Tongue (tissue), 1 donor: ENCODE measurements at regions not wholly inside any gene's neighbourhood (a gene's known extent, or its start where the extent isn't known, plus 50 kb on each side); places are given as distances from the start of the nearest gene placed in this dataset.

ENCODE experiments used
- DNase-seq: peaks from one replicate; pipeline ENCODE4 v3.0.0-alpha.2; 2015

- DNase-seq: no peak
These were observed 140.8 kb upstream of the TSC22D2 start for GRCh38 chr3:150267288-150267687.

DNA sequence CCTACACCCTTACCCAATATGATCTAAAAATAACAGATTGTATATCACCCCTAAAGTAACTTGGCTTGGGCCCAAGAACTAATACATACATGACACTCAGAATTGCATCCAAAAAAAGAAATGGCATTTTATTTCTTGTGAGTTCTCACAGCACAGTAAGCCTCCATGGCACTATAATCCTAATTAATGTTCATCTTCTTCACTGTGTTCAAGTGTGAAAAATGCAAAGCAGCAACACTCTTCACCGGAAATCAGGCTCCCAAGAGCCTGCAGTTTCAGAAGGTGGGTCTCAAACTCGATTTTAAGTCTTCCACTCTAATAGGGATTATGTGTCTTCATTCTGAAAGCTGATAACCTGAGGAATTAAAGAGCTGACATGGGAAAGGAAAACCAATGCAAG lies 142.8 kb upstream of the TSC22D2 start:
- no peak for DNase-seq

DNA sequence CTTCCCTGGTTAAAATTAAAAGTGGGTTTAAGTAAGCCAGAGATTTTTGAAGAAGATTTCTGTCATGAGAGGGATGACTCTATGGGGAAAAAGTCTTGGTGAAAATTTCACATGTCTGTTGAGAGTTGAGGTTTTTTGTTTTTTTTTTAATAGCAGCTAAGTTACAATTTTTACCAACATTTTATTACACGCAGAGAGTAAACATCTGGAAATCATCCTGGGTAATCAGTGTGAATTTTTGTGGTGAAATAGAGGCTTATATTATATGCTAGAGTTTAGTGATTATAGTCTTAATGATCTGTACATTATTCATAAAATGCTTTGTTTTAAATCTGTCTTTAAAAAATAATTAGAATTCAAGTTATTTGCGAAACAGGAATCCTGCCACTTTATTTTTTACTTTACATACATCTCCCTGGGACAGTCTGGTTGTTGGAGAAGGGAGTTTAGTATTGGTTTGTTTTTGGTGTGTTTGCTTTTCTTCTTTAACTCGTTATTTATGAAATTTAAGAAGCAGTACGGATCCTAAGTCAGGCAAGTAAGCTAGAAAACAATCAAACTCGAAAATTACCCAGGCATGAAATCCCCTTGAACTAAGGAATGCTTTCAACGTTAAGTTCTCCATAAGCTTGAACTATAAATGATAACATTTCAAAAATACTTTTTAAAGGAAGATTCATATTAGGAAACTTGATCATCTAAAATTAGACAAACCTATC lies 143.4 kb upstream of the TSC22D2 start:
- no peak for DNase-seq

DNA sequence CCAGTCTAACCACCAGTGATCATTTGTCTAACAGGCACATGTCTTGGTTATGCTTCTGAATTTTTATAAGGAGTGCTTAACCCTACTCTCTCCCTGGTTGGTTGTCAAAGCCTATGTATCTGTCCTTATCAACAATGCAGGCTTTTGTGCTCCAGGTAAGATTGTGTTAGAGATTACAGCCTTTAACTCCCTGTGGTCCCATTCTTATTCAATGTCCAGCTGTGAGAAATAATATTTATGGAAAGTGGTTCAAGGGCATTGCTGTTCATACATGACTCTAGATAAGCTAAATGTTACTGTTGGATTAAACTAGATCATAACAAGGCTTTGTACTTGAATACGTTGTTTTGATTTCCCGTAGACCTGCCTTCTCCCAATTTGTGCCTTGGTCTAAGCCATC lies 146.1 kb upstream of the TSC22D2 start:
- no peak for DNase-seq

GRCh38 chr3:150261418-150261817 lies 146.7 kb upstream of the TSC22D2 start:
- DNase-seq: no peak

GRCh38 chr3:150260398-150260710 lies 147.7 kb upstream of the TSC22D2 start:
- no peak for DNase-seq

- no peak for DNase-seq
These were observed 148.3 kb upstream of the TSC22D2 start for GRCh38 chr3:150259526-150260397.

GRCh38 chr3:150256782-150257181 lies 151.3 kb upstream of the TSC22D2 start:
- DNase-seq: no peak

DNA sequence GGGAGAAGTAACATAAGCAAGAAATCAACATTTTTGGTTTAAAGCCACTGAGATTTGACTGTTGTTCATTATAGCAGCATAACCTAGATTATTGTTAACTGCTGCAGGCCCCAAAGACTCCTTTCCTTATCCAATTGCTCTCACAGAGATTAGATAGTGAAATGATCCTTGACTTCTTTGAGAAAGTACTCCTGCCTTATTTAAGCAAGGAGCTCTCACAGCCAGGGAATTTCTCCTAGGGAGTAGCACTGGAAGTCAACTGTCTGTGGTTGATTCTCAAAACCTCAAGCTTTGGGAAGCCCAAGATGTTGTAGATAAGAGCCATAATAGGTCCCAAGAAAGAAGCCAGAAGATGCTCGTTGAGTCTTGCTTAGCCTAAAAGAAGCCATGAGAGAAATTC lies 151.8 kb upstream of the TSC22D2 start:
- no peak for DNase-seq

- DNase-seq: no peak
These were observed 152.3 kb upstream of the TSC22D2 start for GRCh38 chr3:150255826-150256225.

- DNase-seq: peak; percentile 68
These were observed 152.7 kb upstream of the TSC22D2 start for GRCh38 chr3:150255413-150255812.

- DNase-seq: no peak
These were observed 153.8 kb upstream of the TSC22D2 start for GRCh38 chr3:150254309-150254708.

- DNase-seq: no peak
These were observed 154.5 kb upstream of the TSC22D2 start for GRCh38 chr3:150253622-150254021.

DNA sequence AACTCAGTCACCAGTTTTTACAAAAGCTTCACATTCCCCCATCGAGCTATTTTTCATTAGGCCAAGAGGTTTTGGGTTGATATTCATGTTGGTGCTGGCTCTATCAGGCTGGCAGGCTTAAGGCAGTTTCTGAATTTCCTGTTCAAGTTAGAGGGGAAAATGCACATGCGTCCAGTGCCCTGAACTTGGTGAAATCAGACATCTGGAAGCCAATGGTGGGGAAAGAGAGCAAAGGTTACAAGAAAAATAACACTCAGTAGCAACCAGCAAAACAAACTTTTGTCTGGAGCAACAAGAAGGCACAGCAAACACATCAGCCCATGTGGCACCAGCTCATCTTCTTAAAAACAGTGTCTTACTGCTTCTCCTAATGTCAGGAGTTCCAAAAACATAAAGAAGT lies 155.6 kb upstream of the TSC22D2 start:
- no peak for DNase-seq

- DNase-seq: no peak
These were observed 156.7 kb upstream of the TSC22D2 start for GRCh38 chr3:150251187-150252062.

DNA sequence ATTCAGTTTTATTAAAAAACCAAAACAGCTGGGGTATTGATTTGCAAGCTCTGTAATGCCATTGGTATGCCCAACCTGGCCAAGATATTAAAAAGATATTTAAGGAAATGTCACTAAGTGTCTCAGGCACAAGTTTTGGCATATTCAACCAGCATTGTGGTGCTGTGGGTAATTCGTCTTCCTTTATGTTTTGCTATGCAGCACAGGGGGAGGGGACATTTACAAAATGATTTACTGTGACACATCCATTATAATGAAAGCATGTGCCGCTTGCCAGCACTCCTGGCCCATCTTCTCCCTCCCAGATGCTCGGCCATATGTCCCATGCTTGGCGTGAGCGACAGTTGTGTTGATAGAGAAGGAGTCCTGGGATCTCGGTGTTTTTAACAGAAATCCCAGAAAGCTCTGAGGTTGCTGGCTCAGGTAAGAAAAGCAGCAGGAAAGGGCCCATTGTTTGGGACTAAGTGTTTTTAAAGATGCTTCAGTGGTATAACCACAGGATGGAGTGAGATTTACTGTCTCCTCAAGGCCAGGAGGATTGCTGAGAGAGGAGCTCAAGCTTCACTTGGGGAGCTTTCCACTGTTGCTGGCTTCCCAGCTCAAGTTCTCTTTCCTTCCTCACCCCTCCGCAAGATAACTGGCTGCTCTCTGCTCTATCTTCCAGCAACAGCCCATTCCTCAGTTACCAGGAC lies 158.2 kb upstream of the TSC22D2 start:
- peak; percentile 45 for DNase-seq

DNA sequence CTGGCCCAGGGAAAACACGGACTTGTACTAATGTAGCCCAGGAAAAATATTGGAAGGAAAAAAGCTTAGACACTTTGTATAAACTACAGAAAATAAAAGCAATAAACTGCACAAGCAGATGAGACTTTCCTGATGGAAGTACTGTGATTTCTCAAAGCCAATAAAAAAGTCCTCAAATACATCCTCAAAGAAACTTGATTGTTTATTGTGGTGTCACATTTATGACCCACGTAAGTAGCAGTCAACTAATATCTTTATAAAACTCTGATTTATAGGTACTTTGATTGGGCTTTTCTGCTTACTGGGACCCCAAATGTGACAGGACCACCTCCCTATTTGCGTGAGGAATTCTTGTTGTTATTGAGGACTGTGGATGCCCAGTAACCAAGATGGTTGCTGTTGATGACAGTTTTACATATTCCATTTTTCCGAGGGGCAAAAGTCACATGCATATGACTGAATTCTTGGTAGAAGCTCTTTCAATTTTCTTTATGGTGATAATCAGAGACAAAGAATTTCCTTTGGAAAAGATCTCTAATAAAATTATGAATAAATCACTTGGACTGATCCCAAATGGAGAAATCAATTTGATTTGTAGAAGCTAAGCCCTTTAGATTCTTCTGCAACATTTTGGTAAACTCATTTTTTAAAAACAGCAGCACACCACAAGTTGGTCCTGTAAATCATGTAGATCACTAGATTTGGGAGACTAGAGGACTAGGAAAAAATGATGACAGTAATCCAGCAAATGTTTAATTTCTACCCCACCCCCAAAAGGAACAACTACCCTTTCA lies 159.0 kb upstream of the TSC22D2 start:
- no peak for DNase-seq

DNA sequence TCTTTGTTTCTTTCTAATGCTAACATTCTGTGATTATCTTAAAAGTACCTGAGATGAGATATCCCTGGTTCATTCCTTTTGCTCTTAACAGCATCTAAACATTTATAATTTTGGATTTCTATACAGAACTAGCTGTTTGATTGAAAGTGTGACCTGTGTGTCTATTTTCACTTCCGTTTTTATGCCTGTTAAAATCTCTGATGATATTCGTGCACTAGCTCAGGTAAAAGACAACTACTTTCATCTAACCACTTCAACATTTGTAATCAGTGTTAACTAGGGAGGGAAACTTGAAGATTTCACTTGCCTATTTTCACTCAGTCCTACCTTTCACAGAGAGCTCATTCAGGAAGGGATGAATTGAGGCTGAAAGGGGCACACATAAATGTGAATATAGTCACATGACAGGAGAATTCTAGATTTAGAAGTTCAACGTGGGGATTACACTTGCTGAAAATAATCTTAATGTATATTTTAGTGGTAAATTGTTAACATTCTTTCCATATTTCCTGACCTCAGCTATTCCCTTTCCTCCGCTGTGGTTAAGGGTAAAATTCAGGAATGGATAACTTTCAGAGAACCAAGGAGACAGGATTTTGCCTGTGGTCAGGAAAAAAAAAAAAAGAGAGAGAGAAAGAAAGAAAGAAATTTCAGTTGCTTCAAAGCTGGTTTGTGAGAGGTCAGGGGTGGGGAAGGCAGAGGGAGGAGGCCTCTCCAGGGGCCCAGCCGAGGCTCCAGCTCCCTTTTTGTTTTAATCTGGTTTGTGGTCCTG lies 159.8 kb upstream of the TSC22D2 start:
- DNase-seq: peak; percentile 40

DNA sequence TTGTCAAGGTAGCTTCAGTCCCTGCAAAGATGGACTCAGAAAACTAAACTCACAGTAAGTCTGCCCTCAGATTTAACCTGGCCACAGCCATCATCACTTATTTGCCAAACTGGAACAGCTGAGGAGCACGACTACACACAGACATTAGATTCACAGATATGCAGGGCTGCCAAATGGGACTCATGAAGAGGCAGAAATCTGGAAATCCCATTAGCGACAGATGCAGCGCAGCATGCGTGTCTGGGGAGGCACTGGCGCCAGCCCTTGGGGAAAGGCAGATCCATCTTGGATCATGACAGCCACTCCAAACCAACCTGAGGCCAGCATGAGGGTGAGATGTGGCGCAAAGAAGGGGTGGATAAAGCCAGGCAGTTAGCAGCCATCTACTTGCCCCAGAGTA lies 160.7 kb upstream of the TSC22D2 start:
- peak; percentile 70 for DNase-seq

- no peak for DNase-seq
These were observed 164.6 kb upstream of the TSC22D2 start for GRCh38 chr3:150243466-150243865.
